ENCODE measurements at regions not wholly inside any gene's neighbourhood (a gene's known extent, or its start where the extent isn't known, plus 50 kb on each side); places are given as distances from the start of the nearest gene placed in this dataset.

DNA sequence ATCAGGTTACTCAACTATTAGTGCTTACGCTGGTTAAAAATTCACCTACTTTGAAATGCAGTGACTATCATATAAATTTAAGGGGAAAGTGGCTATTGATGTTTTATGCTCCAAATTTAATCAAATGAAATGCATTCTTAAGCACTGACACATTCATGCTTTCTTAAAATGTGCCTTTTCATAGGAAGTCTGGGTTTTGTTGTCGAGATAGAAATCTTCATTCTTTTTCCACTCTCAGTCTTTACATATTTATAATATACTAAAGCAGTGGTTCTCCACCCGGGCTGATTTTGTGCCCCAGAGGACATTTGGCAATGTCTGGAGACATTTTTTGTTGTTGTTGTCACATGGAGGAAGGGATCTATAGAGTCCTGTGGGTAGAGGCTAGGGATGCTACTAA, 167.9 kb downstream of the PAX3 start:
- Histone ChIP-seq H3K4me1 (ENCODE audit: insufficient read depth) (no peaks in the 10 kb centered on the region), H3F3A (replicated peaks; ENCODE audit: low read depth) (no peaks in the 10 kb centered on the region), H3K36me3 (ENCODE audit: insufficient read depth) (no peaks in the 10 kb centered on the region), H3K27me3 (ENCODE audit: insufficient read depth) (no peaks in the 10 kb centered on the region), H3K27ac (ENCODE audit: low read depth) (no peak overlapping the region), H3K79me2 (replicated peaks; ENCODE audit: insufficient read depth) (no peaks in the 10 kb centered on the region), H3K4me2 (no peak overlapping the region), H3K9me2 (ENCODE audit: insufficient read depth) (no peaks in the 10 kb centered on the region; the same call in 1 of the 2 replicates), H4K20me1 (replicated peaks; ENCODE audit: insufficient read depth) (no peaks in the 10 kb centered on the region), H2AFZ (no peak overlapping the region), H3K4me3 (no peak overlapping the region)
- Mint-ChIP-seq H3K9me3 (no peaks in the 10 kb centered on the region; the same call in 2 of the 3 replicates), H3K4me3 (no peak overlapping the region), H3K27ac (no peak overlapping the region), H3K27me3 (ENCODE audit: insufficient read depth, low read depth, poor library complexity) (peaks cover 3% of the 10 kb centered on the region), H3K36me3 (ENCODE audit: low read depth) (no peaks in the 10 kb centered on the region), H3K4me1 (peaks cover 3% of the 10 kb centered on the region; the same call in 1 of the 3 replicates)
- no peak for DNase-seq (ENCODE audit: low spot score)
- ATAC-seq: no peak
- no peak for TF ChIP-seq NANOG (IDR thresholded peaks at IDR 0.05; ENCODE audit: borderline replicate concordance)
- TF ChIP-seq STAT1 (IDR thresholded peaks at IDR 0.05; ENCODE audit: unreplicated experiment): no peak
- TF ChIP-seq EZH2 (IDR thresholded peaks at IDR 0.05; ENCODE audit: low read depth, unreplicated experiment): no peak
- TF ChIP-seq, protein P1, sequence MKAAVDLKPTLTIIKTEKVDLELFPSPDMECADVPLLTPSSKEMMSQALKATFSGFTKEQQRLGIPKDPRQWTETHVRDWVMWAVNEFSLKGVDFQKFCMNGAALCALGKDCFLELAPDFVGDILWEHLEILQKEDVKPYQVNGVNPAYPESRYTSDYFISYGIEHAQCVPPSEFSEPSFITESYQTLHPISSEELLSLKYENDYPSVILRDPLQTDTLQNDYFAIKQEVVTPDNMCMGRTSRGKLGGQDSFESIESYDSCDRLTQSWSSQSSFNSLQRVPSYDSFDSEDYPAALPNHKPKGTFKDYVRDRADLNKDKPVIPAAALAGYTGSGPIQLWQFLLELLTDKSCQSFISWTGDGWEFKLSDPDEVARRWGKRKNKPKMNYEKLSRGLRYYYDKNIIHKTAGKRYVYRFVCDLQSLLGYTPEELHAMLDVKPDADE (IDR thresholded peaks at IDR 0.05): no peak
- TF ChIP-seq, protein P2, sequence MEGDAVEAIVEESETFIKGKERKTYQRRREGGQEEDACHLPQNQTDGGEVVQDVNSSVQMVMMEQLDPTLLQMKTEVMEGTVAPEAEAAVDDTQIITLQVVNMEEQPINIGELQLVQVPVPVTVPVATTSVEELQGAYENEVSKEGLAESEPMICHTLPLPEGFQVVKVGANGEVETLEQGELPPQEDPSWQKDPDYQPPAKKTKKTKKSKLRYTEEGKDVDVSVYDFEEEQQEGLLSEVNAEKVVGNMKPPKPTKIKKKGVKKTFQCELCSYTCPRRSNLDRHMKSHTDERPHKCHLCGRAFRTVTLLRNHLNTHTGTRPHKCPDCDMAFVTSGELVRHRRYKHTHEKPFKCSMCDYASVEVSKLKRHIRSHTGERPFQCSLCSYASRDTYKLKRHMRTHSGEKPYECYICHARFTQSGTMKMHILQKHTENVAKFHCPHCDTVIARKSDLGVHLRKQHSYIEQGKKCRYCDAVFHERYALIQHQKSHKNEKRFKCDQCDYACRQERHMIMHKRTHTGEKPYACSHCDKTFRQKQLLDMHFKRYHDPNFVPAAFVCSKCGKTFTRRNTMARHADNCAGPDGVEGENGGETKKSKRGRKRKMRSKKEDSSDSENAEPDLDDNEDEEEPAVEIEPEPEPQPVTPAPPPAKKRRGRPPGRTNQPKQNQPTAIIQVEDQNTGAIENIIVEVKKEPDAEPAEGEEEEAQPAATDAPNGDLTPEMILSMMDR (conservative IDR thresholded peaks at IDR 0.05; ENCODE audit: low read depth in 2 of 2): no peak
- TF ChIP-seq JUNB (IDR thresholded peaks at IDR 0.05; ENCODE audit: unreplicated experiment): no peak
- no peak for TF ChIP-seq EZH2phosphoT487 (IDR thresholded peaks at IDR 0.05; ENCODE audit: unreplicated experiment)
- TF ChIP-seq CREB1 (CRISPR knock-in tag; IDR thresholded peaks at IDR 0.05; ENCODE audit: low read depth): no peak
- TF ChIP-seq ZNF114 (CRISPR knock-in tag; IDR thresholded peaks at IDR 0.05): no peak
- TF ChIP-seq, protein P3, sequence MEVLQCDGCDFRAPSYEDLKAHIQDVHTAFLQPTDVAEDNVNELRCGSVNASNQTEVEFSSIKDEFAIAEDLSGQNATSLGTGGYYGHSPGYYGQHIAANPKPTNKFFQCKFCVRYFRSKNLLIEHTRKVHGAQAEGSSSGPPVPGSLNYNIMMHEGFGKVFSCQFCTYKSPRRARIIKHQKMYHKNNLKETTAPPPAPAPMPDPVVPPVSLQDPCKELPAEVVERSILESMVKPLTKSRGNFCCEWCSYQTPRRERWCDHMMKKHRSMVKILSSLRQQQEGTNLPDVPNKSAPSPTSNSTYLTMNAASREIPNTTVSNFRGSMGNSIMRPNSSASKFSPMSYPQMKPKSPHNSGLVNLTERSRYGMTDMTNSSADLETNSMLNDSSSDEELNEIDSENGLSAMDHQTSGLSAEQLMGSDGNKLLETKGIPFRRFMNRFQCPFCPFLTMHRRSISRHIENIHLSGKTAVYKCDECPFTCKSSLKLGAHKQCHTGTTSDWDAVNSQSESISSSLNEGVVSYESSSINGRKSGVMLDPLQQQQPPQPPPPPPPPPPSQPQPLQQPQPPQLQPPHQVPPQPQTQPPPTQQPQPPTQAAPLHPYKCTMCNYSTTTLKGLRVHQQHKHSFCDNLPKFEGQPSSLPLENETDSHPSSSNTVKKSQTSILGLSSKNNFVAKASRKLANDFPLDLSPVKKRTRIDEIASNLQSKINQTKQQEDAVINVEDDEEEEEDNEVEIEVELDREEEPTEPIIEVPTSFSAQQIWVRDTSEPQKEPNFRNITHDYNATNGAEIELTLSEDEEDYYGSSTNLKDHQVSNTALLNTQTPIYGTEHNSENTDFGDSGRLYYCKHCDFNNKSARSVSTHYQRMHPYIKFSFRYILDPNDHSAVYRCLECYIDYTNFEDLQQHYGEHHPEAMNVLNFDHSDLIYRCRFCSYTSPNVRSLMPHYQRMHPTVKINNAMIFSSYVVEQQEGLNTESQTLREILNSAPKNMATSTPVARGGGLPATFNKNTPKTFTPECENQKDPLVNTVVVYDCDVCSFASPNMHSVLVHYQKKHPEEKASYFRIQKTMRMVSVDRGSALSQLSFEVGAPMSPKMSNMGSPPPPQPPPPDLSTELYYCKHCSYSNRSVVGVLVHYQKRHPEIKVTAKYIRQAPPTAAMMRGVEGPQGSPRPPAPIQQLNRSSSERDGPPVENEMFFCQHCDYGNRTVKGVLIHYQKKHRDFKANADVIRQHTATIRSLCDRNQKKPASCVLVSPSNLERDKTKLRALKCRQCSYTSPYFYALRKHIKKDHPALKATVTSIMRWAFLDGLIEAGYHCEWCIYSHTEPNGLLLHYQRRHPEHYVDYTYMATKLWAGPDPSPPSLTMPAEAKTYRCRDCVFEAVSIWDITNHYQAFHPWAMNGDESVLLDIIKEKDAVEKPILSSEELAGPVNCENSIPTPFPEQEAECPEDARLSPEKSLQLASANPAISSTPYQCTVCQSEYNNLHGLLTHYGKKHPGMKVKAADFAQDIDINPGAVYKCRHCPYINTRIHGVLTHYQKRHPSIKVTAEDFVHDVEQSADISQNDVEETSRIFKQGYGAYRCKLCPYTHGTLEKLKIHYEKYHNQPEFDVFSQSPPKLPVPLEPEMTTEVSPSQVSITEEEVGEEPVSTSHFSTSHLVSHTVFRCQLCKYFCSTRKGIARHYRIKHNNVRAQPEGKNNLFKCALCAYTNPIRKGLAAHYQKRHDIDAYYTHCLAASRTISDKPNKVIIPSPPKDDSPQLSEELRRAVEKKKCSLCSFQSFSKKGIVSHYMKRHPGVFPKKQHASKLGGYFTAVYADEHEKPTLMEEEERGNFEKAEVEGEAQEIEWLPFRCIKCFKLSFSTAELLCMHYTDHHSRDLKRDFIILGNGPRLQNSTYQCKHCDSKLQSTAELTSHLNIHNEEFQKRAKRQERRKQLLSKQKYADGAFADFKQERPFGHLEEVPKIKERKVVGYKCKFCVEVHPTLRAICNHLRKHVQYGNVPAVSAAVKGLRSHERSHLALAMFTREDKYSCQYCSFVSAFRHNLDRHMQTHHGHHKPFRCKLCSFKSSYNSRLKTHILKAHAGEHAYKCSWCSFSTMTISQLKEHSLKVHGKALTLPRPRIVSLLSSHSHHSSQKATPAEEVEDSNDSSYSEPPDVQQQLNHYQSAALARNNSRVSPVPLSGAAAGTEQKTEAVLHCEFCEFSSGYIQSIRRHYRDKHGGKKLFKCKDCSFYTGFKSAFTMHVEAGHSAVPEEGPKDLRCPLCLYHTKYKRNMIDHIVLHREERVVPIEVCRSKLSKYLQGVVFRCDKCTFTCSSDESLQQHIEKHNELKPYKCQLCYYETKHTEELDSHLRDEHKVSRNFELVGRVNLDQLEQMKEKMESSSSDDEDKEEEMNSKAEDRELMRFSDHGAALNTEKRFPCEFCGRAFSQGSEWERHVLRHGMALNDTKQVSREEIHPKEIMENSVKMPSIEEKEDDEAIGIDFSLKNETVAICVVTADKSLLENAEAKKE (CRISPR knock-in tag; IDR thresholded peaks at IDR 0.05): no peak
- TF ChIP-seq, protein P4, sequence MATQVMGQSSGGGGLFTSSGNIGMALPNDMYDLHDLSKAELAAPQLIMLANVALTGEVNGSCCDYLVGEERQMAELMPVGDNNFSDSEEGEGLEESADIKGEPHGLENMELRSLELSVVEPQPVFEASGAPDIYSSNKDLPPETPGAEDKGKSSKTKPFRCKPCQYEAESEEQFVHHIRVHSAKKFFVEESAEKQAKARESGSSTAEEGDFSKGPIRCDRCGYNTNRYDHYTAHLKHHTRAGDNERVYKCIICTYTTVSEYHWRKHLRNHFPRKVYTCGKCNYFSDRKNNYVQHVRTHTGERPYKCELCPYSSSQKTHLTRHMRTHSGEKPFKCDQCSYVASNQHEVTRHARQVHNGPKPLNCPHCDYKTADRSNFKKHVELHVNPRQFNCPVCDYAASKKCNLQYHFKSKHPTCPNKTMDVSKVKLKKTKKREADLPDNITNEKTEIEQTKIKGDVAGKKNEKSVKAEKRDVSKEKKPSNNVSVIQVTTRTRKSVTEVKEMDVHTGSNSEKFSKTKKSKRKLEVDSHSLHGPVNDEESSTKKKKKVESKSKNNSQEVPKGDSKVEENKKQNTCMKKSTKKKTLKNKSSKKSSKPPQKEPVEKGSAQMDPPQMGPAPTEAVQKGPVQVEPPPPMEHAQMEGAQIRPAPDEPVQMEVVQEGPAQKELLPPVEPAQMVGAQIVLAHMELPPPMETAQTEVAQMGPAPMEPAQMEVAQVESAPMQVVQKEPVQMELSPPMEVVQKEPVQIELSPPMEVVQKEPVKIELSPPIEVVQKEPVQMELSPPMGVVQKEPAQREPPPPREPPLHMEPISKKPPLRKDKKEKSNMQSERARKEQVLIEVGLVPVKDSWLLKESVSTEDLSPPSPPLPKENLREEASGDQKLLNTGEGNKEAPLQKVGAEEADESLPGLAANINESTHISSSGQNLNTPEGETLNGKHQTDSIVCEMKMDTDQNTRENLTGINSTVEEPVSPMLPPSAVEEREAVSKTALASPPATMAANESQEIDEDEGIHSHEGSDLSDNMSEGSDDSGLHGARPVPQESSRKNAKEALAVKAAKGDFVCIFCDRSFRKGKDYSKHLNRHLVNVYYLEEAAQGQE (IDR thresholded peaks at IDR 0.05; ENCODE audit: unreplicated experiment): no peak
- TF ChIP-seq POLR2AphosphoS5 (IDR thresholded peaks at IDR 0.05; ENCODE audit: low read depth): no peak
